ENCODE measurements at regions not wholly inside any gene's neighbourhood (a gene's known extent, or its start where the extent isn't known, plus 50 kb on each side); places are given as distances from the start of the nearest gene placed in this dataset.

DNA sequence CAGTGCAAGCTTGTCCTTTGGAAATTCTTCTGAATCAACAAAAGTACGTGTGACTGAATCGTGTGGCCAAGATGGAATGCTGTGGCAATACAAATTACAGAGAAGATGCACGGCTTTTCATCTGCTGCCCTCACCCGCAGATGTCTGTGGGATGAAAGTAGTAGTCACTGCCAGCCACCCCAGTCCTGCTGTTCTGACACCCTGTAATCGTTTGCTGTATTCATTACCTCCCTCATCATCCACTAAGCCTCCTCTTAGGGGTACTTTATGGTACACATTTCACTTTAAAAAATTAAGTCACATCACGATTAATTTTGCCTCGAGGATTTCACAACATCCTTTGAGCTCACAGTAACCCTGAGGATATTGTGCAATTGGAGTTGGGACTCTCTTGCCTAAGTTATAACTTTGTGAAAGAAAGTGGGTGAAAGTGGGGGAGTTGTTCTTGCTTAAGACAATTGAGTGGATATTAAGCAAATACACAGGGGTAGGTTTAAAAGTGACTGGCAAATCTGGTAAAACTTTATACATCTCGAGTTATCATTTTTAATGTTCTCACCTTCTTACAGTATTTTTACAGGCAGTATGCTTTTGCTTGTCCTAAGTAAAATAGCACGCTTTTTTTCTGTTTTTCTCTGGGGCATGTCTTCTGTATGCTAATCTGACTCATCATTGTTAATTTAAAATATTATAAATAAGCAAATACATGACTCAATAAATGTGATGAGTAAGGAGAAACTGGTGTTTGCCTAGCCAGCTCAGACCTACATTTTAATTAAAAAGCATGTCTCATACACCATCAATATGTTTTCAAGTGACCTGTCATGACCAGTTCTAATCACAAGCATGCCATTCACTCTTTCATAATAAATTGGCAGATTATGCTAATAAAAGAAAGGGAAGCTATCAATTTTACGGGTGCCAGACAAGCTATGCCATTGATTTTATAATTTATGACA lies 680.9 kb downstream of the IRS1 start:
- Histone ChIP-seq H3K27ac (ENCODE audit: low read length) (no peak overlapping the region), H3K27me3 (ENCODE audit: control insufficient read depth, insufficient read depth, low read length) (no peaks in the 10 kb centered on the region), H3K4me3 (ENCODE audit: low read length) (no peak overlapping the region), H3K36me3 (ENCODE audit: control insufficient read depth, low read depth, low read length) (no peaks in the 10 kb centered on the region), H3K4me1 (ENCODE audit: control insufficient read depth, low read depth, low read length) (peaks cover 18% of the 10 kb centered on the region), H3K9ac (ENCODE audit: low read length) (no peak overlapping the region), H3K9me3 (ENCODE audit: control insufficient read depth, low read depth, low read length) (no peaks in the 10 kb centered on the region)

DNA sequence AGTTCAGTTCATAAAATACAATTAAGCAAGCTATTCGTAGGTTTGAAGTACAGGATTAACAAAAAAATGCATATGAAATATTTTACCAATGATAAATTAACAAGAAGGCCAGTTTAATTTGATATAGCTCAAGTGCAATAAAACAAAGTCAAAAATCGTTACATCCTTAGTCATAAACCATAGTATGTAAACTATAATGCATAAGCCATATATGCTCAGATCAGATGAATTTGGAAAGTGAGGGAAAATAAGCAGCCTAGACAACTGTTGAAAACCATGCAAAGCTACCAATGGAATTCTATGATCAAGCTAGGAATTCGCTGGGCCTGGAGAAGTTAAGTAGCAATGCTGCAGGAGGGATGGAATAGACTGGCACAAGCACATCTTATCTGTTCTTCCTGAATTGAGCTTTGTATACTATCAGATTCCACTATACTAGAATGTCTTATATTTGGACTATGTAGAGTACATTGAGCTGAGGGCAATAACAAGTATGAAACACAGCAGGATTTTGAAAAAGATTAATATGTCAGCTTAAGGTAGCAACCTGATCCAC lies 682.0 kb downstream of the IRS1 start:
- no peak overlapping the region for H3K4me3 ChIP-seq (ENCODE audit: low read length)
- no peak overlapping the region for H3K9ac ChIP-seq (ENCODE audit: low read length)
- peaks cover 18% of the 10 kb centered on the region for H3K4me1 ChIP-seq (ENCODE audit: control insufficient read depth, low read depth, low read length)
- H3K9me3 ChIP-seq (ENCODE audit: control insufficient read depth, low read depth, low read length) = no peaks in the 10 kb centered on the region
- H3K36me3 ChIP-seq (ENCODE audit: control insufficient read depth, low read depth, low read length) = no peaks in the 10 kb centered on the region
- no peak overlapping the region for H3K27ac ChIP-seq (ENCODE audit: low read length)
- no peaks in the 10 kb centered on the region for H3K27me3 ChIP-seq (ENCODE audit: control insufficient read depth, insufficient read depth, low read length)

- H3K27ac ChIP-seq (ENCODE audit: low read length) = no peak overlapping the region
- no peaks in the 10 kb centered on the region for H3K36me3 ChIP-seq (ENCODE audit: control insufficient read depth, low read depth, low read length)
- no peak overlapping the region for H3K9ac ChIP-seq (ENCODE audit: low read length)
- no peaks in the 10 kb centered on the region for H3K27me3 ChIP-seq (ENCODE audit: control insufficient read depth, insufficient read depth, low read length)
- H3K4me1 ChIP-seq (ENCODE audit: control insufficient read depth, low read depth, low read length) = peaks cover 18% of the 10 kb centered on the region
- H3K4me3 ChIP-seq (ENCODE audit: low read length) = peak overlapping the region; percentile 1
- H3K9me3 ChIP-seq (ENCODE audit: control insufficient read depth, low read depth, low read length) = no peaks in the 10 kb centered on the region
Measured at GRCh38 chr2:226116346-226116745, 683.3 kb downstream of the IRS1 start.

DNA sequence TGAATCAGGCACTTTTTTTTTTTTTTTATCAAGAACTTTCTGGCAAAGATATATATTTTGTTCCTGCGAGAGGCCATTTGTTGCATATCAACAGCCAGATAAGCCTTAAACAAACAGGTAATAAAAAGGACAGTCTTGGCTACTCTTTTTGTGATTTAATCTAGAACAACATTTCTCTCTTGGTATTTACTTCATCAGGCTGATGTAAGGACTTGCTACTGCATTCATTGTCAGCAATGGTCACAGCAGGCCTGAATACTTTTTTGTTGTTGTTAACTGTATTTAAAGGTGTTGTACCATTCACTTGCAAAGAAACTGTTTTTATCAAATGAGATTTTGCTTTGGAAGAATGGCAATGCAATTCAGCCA lies 683.8 kb downstream of the IRS1 start:
- Histone ChIP-seq H3K9me3 (ENCODE audit: control insufficient read depth, low read depth, low read length) (no peaks in the 10 kb centered on the region), H3K36me3 (ENCODE audit: control insufficient read depth, low read depth, low read length) (no peaks in the 10 kb centered on the region), H3K9ac (ENCODE audit: low read length) (no peak overlapping the region), H3K27me3 (ENCODE audit: control insufficient read depth, insufficient read depth, low read length) (no peaks in the 10 kb centered on the region), H3K27ac (ENCODE audit: low read length) (no peak overlapping the region), H3K4me3 (ENCODE audit: low read length) (peak overlapping the region; percentile 1), H3K4me1 (ENCODE audit: control insufficient read depth, low read depth, low read length) (peaks cover 18% of the 10 kb centered on the region)

DNA sequence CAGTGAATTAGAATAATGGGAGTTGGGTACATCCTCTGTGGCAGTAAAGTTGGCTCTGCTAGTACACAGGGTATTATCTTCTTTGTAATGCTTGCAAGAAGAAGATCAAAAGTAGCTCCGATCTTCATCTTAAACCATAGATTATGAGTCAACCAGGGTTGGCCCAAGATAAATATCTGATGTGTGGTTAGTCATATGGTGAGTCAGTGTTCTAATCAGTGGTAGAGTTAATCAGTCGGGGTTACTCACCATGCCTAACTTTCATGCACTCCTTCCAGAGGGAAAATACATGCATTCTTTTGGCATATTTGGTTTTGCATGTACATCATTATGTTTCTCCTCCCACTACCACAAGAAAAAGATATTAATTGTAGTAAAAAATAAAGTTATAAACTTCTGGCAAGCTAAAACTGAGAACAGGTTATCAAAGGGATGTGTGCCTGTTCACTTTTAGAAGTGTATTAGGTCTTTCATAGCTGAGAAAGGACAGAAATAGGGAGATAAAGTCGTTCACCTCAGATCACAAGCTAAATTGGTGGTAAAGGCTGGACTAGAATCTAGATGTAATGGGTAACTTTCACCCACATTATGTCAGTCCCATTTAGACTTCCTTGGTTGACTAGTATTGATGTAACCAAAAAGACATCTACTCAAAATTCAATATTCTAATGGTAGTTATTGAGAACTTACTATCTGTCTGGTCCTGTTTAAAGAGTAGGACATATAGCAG lies 684.4 kb downstream of the IRS1 start:
- Histone ChIP-seq H3K9ac (ENCODE audit: low read length) (no peak overlapping the region), H3K27ac (ENCODE audit: low read length) (no peak overlapping the region), H3K4me3 (ENCODE audit: low read length) (no peak overlapping the region), H3K9me3 (ENCODE audit: control insufficient read depth, low read depth, low read length) (no peaks in the 10 kb centered on the region), H3K4me1 (ENCODE audit: control insufficient read depth, low read depth, low read length) (peaks cover 18% of the 10 kb centered on the region), H3K27me3 (ENCODE audit: control insufficient read depth, insufficient read depth, low read length) (no peaks in the 10 kb centered on the region), H3K36me3 (ENCODE audit: control insufficient read depth, low read depth, low read length) (no peaks in the 10 kb centered on the region)

GRCh38 chr2:226114436-226114835 lies 685.2 kb downstream of the IRS1 start:
- Histone ChIP-seq H3K27ac (ENCODE audit: low read length) (no peak overlapping the region), H3K27me3 (ENCODE audit: control insufficient read depth, insufficient read depth, low read length) (no peaks in the 10 kb centered on the region), H3K36me3 (ENCODE audit: control insufficient read depth, low read depth, low read length) (no peaks in the 10 kb centered on the region), H3K9me3 (ENCODE audit: control insufficient read depth, low read depth, low read length) (no peaks in the 10 kb centered on the region), H3K4me1 (ENCODE audit: control insufficient read depth, low read depth, low read length) (peaks cover 18% of the 10 kb centered on the region), H3K4me3 (ENCODE audit: low read length) (no peak overlapping the region), H3K9ac (ENCODE audit: low read length) (no peak overlapping the region)

- H3K27ac ChIP-seq (ENCODE audit: low read length) = no peak overlapping the region
- no peaks in the 10 kb centered on the region for H3K4me1 ChIP-seq (ENCODE audit: control insufficient read depth, low read depth, low read length)
- no peak overlapping the region for H3K9ac ChIP-seq (ENCODE audit: low read length)
- H3K9me3 ChIP-seq (ENCODE audit: control insufficient read depth, low read depth, low read length) = no peaks in the 10 kb centered on the region
- no peak overlapping the region for H3K4me3 ChIP-seq (ENCODE audit: low read length)
- no peaks in the 10 kb centered on the region for H3K36me3 ChIP-seq (ENCODE audit: control insufficient read depth, low read depth, low read length)
- H3K27me3 ChIP-seq (ENCODE audit: control insufficient read depth, insufficient read depth, low read length) = no peaks in the 10 kb centered on the region
Measured at GRCh38 chr2:226098861-226099745, 699.6 kb downstream of the NYAP2 start.

GRCh38 chr2:226095058-226095457 lies 695.5 kb downstream of the NYAP2 start:
- no peak overlapping the region for H3K4me3 ChIP-seq (ENCODE audit: low read length)
- no peaks in the 10 kb centered on the region for H3K9me3 ChIP-seq (ENCODE audit: control insufficient read depth, low read depth, low read length)
- no peaks in the 10 kb centered on the region for H3K27me3 ChIP-seq (ENCODE audit: control insufficient read depth, insufficient read depth, low read length)
- H3K4me1 ChIP-seq (ENCODE audit: control insufficient read depth, low read depth, low read length) = no peaks in the 10 kb centered on the region
- H3K27ac ChIP-seq (ENCODE audit: low read length) = no peak overlapping the region
- no peak overlapping the region for H3K9ac ChIP-seq (ENCODE audit: low read length)
- no peaks in the 10 kb centered on the region for H3K36me3 ChIP-seq (ENCODE audit: control insufficient read depth, low read depth, low read length)

- Histone ChIP-seq H3K36me3 (ENCODE audit: control insufficient read depth, low read depth, low read length) (no peaks in the 10 kb centered on the region), H3K9me3 (ENCODE audit: control insufficient read depth, low read depth, low read length) (no peaks in the 10 kb centered on the region), H3K27me3 (ENCODE audit: control insufficient read depth, insufficient read depth, low read length) (no peaks in the 10 kb centered on the region), H3K9ac (ENCODE audit: low read length) (no peak overlapping the region), H3K27ac (ENCODE audit: low read length) (no peak overlapping the region), H3K4me3 (ENCODE audit: low read length) (no peak overlapping the region), H3K4me1 (ENCODE audit: control insufficient read depth, low read depth, low read length) (no peaks in the 10 kb centered on the region)
Measured at GRCh38 chr2:226093364-226093763, 693.9 kb downstream of the NYAP2 start.

DNA sequence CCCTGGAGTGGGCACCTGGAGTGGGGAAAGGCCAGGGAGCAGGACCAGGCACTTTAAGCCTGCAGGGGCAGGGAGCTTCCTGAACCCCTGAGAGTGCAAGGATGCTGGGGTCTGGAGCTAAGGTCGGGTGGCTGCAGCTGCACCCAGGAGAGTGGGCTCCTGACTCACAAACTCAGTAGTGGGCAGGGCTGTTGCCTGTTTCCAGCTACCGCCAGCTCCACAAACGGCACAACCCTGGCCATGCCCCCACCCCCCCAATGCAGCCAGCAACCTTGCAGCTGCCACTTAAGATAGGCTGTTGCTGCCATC lies 688.8 kb downstream of the NYAP2 start:
- peaks cover 7% of the 10 kb centered on the region for H3K9me3 ChIP-seq (ENCODE audit: control insufficient read depth, low read depth, low read length)
- H3K36me3 ChIP-seq (ENCODE audit: control insufficient read depth, low read depth, low read length) = no peaks in the 10 kb centered on the region
- no peak overlapping the region for H3K9ac ChIP-seq (ENCODE audit: low read length)
- H3K4me3 ChIP-seq (ENCODE audit: low read length) = no peak overlapping the region
- H3K27ac ChIP-seq (ENCODE audit: low read length) = no peak overlapping the region
- H3K4me1 ChIP-seq (ENCODE audit: control insufficient read depth, low read depth, low read length) = no peaks in the 10 kb centered on the region
- no peaks in the 10 kb centered on the region for H3K27me3 ChIP-seq (ENCODE audit: control insufficient read depth, insufficient read depth, low read length)
